ENCODE measurements at regions not wholly inside any gene's neighbourhood (a gene's known extent, or its start where the extent isn't known, plus 50 kb on each side); places are given as distances from the start of the nearest gene placed in this dataset.
"Not testable (repeated sequence)": the region's sequence is repeated elsewhere in the genome, so short reads cannot be mapped to it uniquely, and the experiment has no call there.

DNA sequence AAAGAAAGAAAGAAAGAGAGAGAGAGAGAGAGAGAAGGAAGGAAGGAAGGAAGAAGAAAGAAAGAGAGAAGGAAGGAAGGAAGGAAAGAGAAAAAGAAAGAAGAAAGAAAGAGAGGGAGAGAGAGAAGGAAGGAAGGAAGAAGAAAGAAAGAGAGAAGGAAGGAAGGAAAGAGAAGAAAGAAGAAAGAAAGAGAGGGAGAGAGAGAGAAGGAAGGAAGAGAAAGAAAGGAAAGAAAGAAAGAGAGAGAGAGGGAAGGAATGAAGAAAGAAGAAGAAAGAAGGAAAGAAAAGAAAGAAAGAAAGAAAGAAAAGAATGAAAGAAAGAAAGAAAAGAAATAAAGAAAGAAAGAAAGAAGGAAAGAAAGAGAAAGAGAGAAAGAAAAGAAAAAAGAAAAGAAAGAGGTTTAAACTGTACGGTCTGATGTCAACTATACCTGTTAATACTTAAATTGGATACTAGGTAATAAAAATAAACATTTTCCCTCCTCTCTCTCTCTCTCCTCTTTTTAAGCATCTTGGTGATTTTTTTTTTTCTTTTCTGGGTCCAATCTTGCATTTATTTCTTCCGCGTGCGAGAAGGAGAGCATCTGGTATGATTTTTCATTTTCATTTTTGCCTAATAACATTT lies 93.8 kb downstream of the CRLF2 start:
- no peaks in the 10 kb centered on the region for H3K79me2 ChIP-seq (ENCODE audit: control insufficient read depth, insufficient read depth, low read length, unreplicated experiment)
- H3K36me3 ChIP-seq (ENCODE audit: insufficient read depth, low read length), result no peaks in the 10 kb centered on the region
- H3K4me3 ChIP-seq (ENCODE audit: low read depth, low read length), result no peak overlapping the region
- H3K27ac ChIP-seq (ENCODE audit: low read depth, low read length), result no peak overlapping the region
- no peak overlapping the region for H2AFZ ChIP-seq (ENCODE audit: low read length, unreplicated experiment)
- H3K27me3 ChIP-seq (ENCODE audit: insufficient read depth, low read length), result 0 out of 2 replicates have a peak, but pooled peaks cover under 1% of the 10 kb centered on the region
- H3K4me1 ChIP-seq (ENCODE audit: control insufficient read depth, insufficient read depth, low read length, unreplicated experiment), result no peaks in the 10 kb centered on the region

DNA sequence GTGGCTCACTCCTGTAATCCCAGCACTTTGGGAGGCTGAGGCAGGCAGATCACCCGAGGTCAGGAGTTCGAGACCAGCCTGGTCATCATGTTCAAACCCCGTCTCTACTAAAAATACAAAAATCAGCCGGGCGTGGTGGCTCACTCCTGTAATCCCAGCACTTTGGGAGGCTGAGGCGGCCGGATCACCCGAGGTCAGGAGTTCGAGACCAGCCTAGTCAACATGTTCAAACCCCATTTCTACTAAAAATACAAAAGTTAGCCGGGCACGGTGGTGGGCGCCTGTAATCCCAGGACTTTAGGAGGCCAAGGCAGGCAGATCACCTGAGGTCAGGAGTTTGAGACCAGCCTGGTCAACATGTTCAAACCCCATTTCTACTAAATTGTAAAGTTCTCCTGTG lies 97.0 kb downstream of the CRLF2 start:
- not testable (repeated sequence) for H3K4me1 ChIP-seq (ENCODE audit: control insufficient read depth, insufficient read depth, low read length, unreplicated experiment); H2AFZ ChIP-seq (ENCODE audit: low read length, unreplicated experiment); H3K79me2 ChIP-seq (ENCODE audit: control insufficient read depth, insufficient read depth, low read length, unreplicated experiment); H3K27ac ChIP-seq (ENCODE audit: low read depth, low read length); H3K36me3 ChIP-seq (ENCODE audit: insufficient read depth, low read length); H3K4me3 ChIP-seq (ENCODE audit: low read depth, low read length); H3K27me3 ChIP-seq (ENCODE audit: insufficient read depth, low read length)

GRCh38 chrX:1112321-1112720 lies 100.1 kb downstream of the CRLF2 start:
- H3K27ac ChIP-seq (ENCODE audit: low read depth, low read length), result no peak overlapping the region
- peaks cover 6% of the 10 kb centered on the region; the same call in 1 of the 2 replicates for H3K27me3 ChIP-seq (ENCODE audit: insufficient read depth, low read length)
- no peaks in the 10 kb centered on the region for H3K36me3 ChIP-seq (ENCODE audit: insufficient read depth, low read length)
- no peak overlapping the region for H3K4me3 ChIP-seq (ENCODE audit: low read depth, low read length)
- H2AFZ ChIP-seq (ENCODE audit: low read length, unreplicated experiment), result no peak overlapping the region
- H3K79me2 ChIP-seq (ENCODE audit: control insufficient read depth, insufficient read depth, low read length, unreplicated experiment), result no peaks in the 10 kb centered on the region
- H3K4me1 ChIP-seq (ENCODE audit: control insufficient read depth, insufficient read depth, low read length, unreplicated experiment), result no peaks in the 10 kb centered on the region

GRCh38 chrX:1111601-1112300 lies 100.7 kb downstream of the CRLF2 start:
- no peaks in the 10 kb centered on the region for H3K4me1 ChIP-seq (ENCODE audit: control insufficient read depth, insufficient read depth, low read length, unreplicated experiment)

GRCh38 chrX:1109580-1110119 lies 102.8 kb downstream of the CRLF2 start:
- H2AFZ ChIP-seq (ENCODE audit: low read length, unreplicated experiment), result no peak overlapping the region
- no peak overlapping the region for H3K4me3 ChIP-seq (ENCODE audit: low read depth, low read length)
- peaks cover 6% of the 10 kb centered on the region; the same call in 1 of the 2 replicates for H3K27me3 ChIP-seq (ENCODE audit: insufficient read depth, low read length)

More at GRCh38 chrX:1111601-1112300, 100.7 kb downstream of the CRLF2 start:
- Histone ChIP-seq H3K27me3 (ENCODE audit: insufficient read depth, low read length) (peaks cover 6% of the 10 kb centered on the region; the same call in 1 of the 2 replicates), H2AFZ (ENCODE audit: low read length, unreplicated experiment) (no peak overlapping the region), H3K4me3 (ENCODE audit: low read depth, low read length) (no peak overlapping the region), H3K79me2 (ENCODE audit: control insufficient read depth, insufficient read depth, low read length, unreplicated experiment) (no peaks in the 10 kb centered on the region), H3K36me3 (ENCODE audit: insufficient read depth, low read length) (no peaks in the 10 kb centered on the region), H3K27ac (ENCODE audit: low read depth, low read length) (no peak overlapping the region)

DNA sequence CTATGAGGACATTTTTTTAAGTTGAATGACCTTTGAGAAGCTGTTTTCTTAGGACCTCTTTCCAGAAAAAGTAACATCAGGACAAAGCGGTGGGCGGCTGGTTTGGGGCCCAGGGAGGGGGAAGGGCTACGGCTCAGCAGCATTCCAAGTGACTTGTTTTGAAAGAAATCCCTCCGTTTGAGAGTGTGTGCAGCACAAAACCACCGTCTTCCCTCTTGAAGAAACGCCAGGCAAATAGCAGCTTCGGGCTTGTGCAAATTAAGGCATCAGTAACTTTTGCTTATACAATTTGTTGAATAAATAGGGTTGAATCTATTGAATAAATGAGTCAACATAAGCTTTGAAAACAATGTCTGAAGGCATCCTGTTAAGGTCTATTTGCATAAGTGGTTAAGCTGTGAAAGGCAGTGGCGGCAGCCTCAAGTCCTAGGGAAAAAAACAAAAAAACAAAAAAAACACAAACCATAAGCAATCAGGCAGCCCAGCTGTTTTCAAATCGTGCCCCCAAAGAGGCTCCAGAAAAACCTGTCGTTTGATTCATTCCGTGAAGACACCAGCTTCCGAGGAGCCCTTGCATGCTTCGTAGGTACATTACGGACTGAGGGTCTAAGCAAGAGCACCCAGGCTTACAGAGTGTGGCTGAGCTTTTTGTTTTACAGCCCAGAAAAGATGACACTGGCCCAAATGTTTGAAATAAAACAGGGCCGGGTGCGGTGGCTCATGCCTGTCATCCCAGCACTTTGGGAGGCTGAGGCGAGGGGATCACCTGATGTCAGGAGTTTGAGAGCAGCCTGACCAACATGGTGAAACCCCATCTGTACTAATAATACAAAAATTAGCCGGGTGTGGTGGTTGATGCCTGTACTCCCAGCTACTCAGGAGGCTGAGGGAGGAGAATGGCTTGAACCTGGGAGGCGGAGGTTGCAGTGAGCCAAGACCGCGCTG lies 103.7 kb downstream of the CRLF2 start:
- H3K36me3 ChIP-seq (ENCODE audit: insufficient read depth, low read length), result no peaks in the 10 kb centered on the region
- H2AFZ ChIP-seq (ENCODE audit: low read length, unreplicated experiment), result no peak overlapping the region
- H3K27me3 ChIP-seq (ENCODE audit: insufficient read depth, low read length), result peaks cover 6% of the 10 kb centered on the region; the same call in 1 of the 2 replicates
- no peaks in the 10 kb centered on the region for H3K79me2 ChIP-seq (ENCODE audit: control insufficient read depth, insufficient read depth, low read length, unreplicated experiment)
- no peak overlapping the region for H3K4me3 ChIP-seq (ENCODE audit: low read depth, low read length)
- H3K27ac ChIP-seq (ENCODE audit: low read depth, low read length), result no peak overlapping the region
- H3K4me1 ChIP-seq (ENCODE audit: control insufficient read depth, insufficient read depth, low read length, unreplicated experiment), result no peaks in the 10 kb centered on the region

More at GRCh38 chrX:1109580-1110119, 102.8 kb downstream of the CRLF2 start:
- no peaks in the 10 kb centered on the region for H3K79me2 ChIP-seq (ENCODE audit: control insufficient read depth, insufficient read depth, low read length, unreplicated experiment)
- H3K27ac ChIP-seq (ENCODE audit: low read depth, low read length), result no peak overlapping the region
- H3K4me1 ChIP-seq (ENCODE audit: control insufficient read depth, insufficient read depth, low read length, unreplicated experiment), result no peaks in the 10 kb centered on the region
- no peaks in the 10 kb centered on the region for H3K36me3 ChIP-seq (ENCODE audit: insufficient read depth, low read length)

- no peak overlapping the region for H2AFZ ChIP-seq (ENCODE audit: low read length, unreplicated experiment)
- H3K4me3 ChIP-seq (ENCODE audit: low read depth, low read length), result no peak overlapping the region
- no peaks in the 10 kb centered on the region for H3K27me3 ChIP-seq (ENCODE audit: insufficient read depth, low read length)
- H3K4me1 ChIP-seq (ENCODE audit: control insufficient read depth, insufficient read depth, low read length, unreplicated experiment), result no peaks in the 10 kb centered on the region
- no peak overlapping the region for H3K27ac ChIP-seq (ENCODE audit: low read depth, low read length)
- no peaks in the 10 kb centered on the region for H3K36me3 ChIP-seq (ENCODE audit: insufficient read depth, low read length)
- H3K79me2 ChIP-seq (ENCODE audit: control insufficient read depth, insufficient read depth, low read length, unreplicated experiment), result no peaks in the 10 kb centered on the region
These were observed 105.8 kb downstream of the CRLF2 start for GRCh38 chrX:1106478-1107210.

- no peaks in the 10 kb centered on the region for H3K36me3 ChIP-seq (ENCODE audit: insufficient read depth, low read length)
- no peak overlapping the region for H3K27ac ChIP-seq (ENCODE audit: low read depth, low read length)
- H2AFZ ChIP-seq (ENCODE audit: low read length, unreplicated experiment), result no peak overlapping the region
- H3K4me3 ChIP-seq (ENCODE audit: low read depth, low read length), result no peak overlapping the region
- no peaks in the 10 kb centered on the region for H3K4me1 ChIP-seq (ENCODE audit: control insufficient read depth, insufficient read depth, low read length, unreplicated experiment)
- H3K79me2 ChIP-seq (ENCODE audit: control insufficient read depth, insufficient read depth, low read length, unreplicated experiment), result no peaks in the 10 kb centered on the region
- H3K27me3 ChIP-seq (ENCODE audit: insufficient read depth, low read length), result no peaks in the 10 kb centered on the region
These were observed 106.6 kb downstream of the CRLF2 start for GRCh38 chrX:1105671-1106419.

- not testable (repeated sequence) for H3K27me3 ChIP-seq (ENCODE audit: insufficient read depth, low read length); H3K27ac ChIP-seq (ENCODE audit: low read depth, low read length); H3K79me2 ChIP-seq (ENCODE audit: control insufficient read depth, insufficient read depth, low read length, unreplicated experiment); H3K4me1 ChIP-seq (ENCODE audit: control insufficient read depth, insufficient read depth, low read length, unreplicated experiment); H3K4me3 ChIP-seq (ENCODE audit: low read depth, low read length); H3K36me3 ChIP-seq (ENCODE audit: insufficient read depth, low read length); H2AFZ ChIP-seq (ENCODE audit: low read length, unreplicated experiment)
These were observed 107.4 kb downstream of the CRLF2 start for GRCh38 chrX:1105031-1105430.

Data from ACC112 (cell line).